Endothelial cell (in vitro differentiated cells): ENCODE measurements at regions not wholly inside any gene's neighbourhood (a gene's known extent, or its start where the extent isn't known, plus 50 kb on each side); places are given as distances from the start of the nearest gene placed in this dataset.

Experiments used
- DNase-seq: peaks from one replicate; pipeline ENCODE4 v3.0.0; 2021; ENCODE audit warnings: low spot score
- H3K27ac Mint-ChIP-seq: one replicate; pipeline ENCODE4 v1.8.0; 2021; ENCODE audit warnings: mixed read lengths, inconsistent platforms; ENCODE audit not compliant: unreplicated experiment
- H3K27me3 Mint-ChIP-seq: one replicate; pipeline ENCODE4 v1.8.0; 2021; ENCODE audit warnings: mild to moderate bottlenecking, moderate library complexity, mixed read lengths, inconsistent platforms; ENCODE audit not compliant: unreplicated experiment
- H3K36me3 Mint-ChIP-seq: one replicate; pipeline ENCODE4 v1.8.0; 2021; ENCODE audit warnings: mild to moderate bottlenecking, low read depth, mixed read lengths, inconsistent platforms; ENCODE audit not compliant: unreplicated experiment
- H3K4me1 Mint-ChIP-seq: one replicate; pipeline ENCODE4 v1.8.0; 2021; ENCODE audit warnings: mild to moderate bottlenecking, mixed read lengths, inconsistent platforms; ENCODE audit not compliant: unreplicated experiment
- H3K4me3 Mint-ChIP-seq: one replicate; pipeline ENCODE4 v1.8.0; 2021; ENCODE audit warnings: mild to moderate bottlenecking, mixed read lengths, inconsistent platforms; ENCODE audit not compliant: unreplicated experiment
- H3K9me3 Mint-ChIP-seq: one replicate; pipeline ENCODE4 v1.8.0; 2021; ENCODE audit warnings: mixed read lengths, inconsistent platforms; ENCODE audit not compliant: unreplicated experiment
- TF ChIP-seq, protein P1 (sequence below): fragments of 200-600 bp; sonication (generic); IDR thresholded peaks from one replicate; pipeline ENCODE4 v1.5.0; 2021; ENCODE audit warnings: antibody characterized with exemption; ENCODE audit not compliant: unreplicated experiment

DNA sequence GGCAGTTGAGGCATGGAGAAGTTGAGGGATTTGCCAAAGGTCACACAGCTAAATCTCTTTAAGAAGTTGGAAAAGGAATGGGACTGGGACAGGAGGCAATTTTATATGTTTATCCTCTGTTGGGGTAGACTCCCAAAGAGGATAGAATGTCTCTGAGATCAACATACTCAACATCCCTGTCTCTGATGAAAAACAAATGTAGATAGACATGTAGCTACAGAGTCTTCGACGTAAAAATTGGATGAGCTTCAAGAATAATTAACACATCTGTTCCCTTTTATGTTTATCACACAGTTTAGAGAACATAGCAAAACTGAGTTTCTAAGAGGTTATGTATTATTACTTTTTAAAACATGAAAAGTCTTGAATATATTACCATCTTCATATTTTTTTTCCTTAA lies 204.6 kb upstream of the CD180 start:
- Mint-ChIP-seq H3K4me3 (no peak overlapping the region), H3K36me3 (no peaks in the 10 kb centered on the region), H3K4me1 (peaks cover 7% of the 10 kb centered on the region), H3K9me3 (no peaks in the 10 kb centered on the region), H3K27me3 (no peaks in the 10 kb centered on the region), H3K27ac (no peak overlapping the region)
- DNase-seq, result no peak
- TF ChIP-seq, protein P1, sequence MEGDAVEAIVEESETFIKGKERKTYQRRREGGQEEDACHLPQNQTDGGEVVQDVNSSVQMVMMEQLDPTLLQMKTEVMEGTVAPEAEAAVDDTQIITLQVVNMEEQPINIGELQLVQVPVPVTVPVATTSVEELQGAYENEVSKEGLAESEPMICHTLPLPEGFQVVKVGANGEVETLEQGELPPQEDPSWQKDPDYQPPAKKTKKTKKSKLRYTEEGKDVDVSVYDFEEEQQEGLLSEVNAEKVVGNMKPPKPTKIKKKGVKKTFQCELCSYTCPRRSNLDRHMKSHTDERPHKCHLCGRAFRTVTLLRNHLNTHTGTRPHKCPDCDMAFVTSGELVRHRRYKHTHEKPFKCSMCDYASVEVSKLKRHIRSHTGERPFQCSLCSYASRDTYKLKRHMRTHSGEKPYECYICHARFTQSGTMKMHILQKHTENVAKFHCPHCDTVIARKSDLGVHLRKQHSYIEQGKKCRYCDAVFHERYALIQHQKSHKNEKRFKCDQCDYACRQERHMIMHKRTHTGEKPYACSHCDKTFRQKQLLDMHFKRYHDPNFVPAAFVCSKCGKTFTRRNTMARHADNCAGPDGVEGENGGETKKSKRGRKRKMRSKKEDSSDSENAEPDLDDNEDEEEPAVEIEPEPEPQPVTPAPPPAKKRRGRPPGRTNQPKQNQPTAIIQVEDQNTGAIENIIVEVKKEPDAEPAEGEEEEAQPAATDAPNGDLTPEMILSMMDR, result no peak

DNA sequence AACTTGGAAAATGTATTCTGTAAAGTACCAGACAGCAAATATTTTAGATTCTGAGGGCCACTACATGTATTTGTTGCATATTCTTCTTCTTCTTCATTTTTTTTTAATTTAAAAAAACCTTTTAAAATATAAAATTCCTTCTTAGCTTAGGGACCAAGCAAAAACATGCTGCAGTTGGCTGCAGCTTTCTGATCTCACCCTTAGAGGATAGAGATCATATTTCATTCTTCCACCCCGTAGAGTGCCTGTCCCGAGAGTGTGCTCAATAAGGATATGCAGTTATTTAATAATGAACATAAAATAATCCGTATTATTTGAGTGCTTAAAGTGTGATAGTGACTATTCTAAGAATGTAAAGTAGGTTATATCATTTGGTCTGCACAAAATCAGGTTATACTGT lies 204.2 kb upstream of the CD180 start:
- peaks cover under 1% of the 10 kb centered on the region for H3K27me3 Mint-ChIP-seq
- H3K27ac Mint-ChIP-seq, result no peak overlapping the region
- DNase-seq, result no peak
- no peaks in the 10 kb centered on the region for H3K36me3 Mint-ChIP-seq
- H3K9me3 Mint-ChIP-seq, result no peaks in the 10 kb centered on the region
- TF ChIP-seq, protein P1, result no peak
- no peak overlapping the region for H3K4me3 Mint-ChIP-seq
- peaks cover 7% of the 10 kb centered on the region for H3K4me1 Mint-ChIP-seq

GRCh38 chr5:67395790-67396418 lies 199.3 kb upstream of the CD180 start:
- Mint-ChIP-seq H3K36me3 (no peaks in the 10 kb centered on the region), H3K4me1 (peaks cover 2% of the 10 kb centered on the region), H3K27me3 (peaks cover 2% of the 10 kb centered on the region), H3K27ac (no peak overlapping the region), H3K9me3 (no peaks in the 10 kb centered on the region), H3K4me3 (no peak overlapping the region)
- no peak for DNase-seq
- TF ChIP-seq, protein P1, result no peak

- peaks cover 2% of the 10 kb centered on the region for H3K27me3 Mint-ChIP-seq
- TF ChIP-seq, protein P1, result no peak
- H3K27ac Mint-ChIP-seq, result no peak overlapping the region
- no peak for DNase-seq
- H3K4me1 Mint-ChIP-seq, result peaks cover 2% of the 10 kb centered on the region
- H3K36me3 Mint-ChIP-seq, result no peaks in the 10 kb centered on the region
- no peak overlapping the region for H3K4me3 Mint-ChIP-seq
- H3K9me3 Mint-ChIP-seq, result no peaks in the 10 kb centered on the region
These were observed 196.6 kb upstream of the CD180 start for GRCh38 chr5:67393211-67393610.

- H3K4me1 Mint-ChIP-seq, result peaks cover 2% of the 10 kb centered on the region
- TF ChIP-seq, protein P1, result no peak
- DNase-seq, result no peak
- no peak overlapping the region for H3K27ac Mint-ChIP-seq
- no peaks in the 10 kb centered on the region for H3K36me3 Mint-ChIP-seq
- H3K9me3 Mint-ChIP-seq, result no peaks in the 10 kb centered on the region
- H3K4me3 Mint-ChIP-seq, result no peak overlapping the region
- H3K27me3 Mint-ChIP-seq, result peaks cover 2% of the 10 kb centered on the region
These were observed 194.3 kb upstream of the CD180 start for GRCh38 chr5:67390935-67391334.
